ENCODE measurements at regions not wholly inside any gene's neighbourhood (a gene's known extent, or its start where the extent isn't known, plus 50 kb on each side); places are given as distances from the start of the nearest gene placed in this dataset.

DNA sequence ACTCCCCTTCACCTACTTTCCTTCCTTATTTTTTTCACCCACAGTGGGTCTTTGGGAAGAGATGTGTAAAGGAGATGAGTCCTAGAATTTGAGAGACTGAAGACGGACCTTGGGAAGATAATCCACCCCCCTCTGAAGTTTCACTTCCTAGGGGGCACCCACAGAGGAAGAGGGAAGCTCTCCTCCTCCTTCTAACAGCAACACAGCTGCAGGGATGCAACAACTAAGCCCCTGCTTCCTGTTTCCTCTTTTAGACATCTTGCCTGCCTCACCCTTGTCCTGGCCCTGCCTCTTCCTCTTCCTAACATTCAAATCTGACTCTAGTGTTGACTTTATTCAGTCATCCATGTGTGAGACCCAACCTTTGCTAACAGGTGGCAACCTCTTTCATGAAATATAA lies 424.6 kb downstream of the BUD13 start:
- DNase-seq (ENCODE audit: low read depth, low spot score), result no peak
- TF ChIP-seq, protein P1, sequence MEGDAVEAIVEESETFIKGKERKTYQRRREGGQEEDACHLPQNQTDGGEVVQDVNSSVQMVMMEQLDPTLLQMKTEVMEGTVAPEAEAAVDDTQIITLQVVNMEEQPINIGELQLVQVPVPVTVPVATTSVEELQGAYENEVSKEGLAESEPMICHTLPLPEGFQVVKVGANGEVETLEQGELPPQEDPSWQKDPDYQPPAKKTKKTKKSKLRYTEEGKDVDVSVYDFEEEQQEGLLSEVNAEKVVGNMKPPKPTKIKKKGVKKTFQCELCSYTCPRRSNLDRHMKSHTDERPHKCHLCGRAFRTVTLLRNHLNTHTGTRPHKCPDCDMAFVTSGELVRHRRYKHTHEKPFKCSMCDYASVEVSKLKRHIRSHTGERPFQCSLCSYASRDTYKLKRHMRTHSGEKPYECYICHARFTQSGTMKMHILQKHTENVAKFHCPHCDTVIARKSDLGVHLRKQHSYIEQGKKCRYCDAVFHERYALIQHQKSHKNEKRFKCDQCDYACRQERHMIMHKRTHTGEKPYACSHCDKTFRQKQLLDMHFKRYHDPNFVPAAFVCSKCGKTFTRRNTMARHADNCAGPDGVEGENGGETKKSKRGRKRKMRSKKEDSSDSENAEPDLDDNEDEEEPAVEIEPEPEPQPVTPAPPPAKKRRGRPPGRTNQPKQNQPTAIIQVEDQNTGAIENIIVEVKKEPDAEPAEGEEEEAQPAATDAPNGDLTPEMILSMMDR (conservative IDR thresholded peaks at IDR 0.05), result no peak
- Mint-ChIP-seq H3K9me3 (peaks cover 4% of the 10 kb centered on the region), H3K4me1 (peaks cover 18% of the 10 kb centered on the region), H3K36me3 (ENCODE audit: low read depth) (peaks cover 2% of the 10 kb centered on the region), H3K27ac (ENCODE audit: unreplicated experiment) (no peak overlapping the region), H3K4me3 (no peak overlapping the region), H3K27me3 (ENCODE audit: low read depth) (peaks cover 2% of the 10 kb centered on the region)

DNA sequence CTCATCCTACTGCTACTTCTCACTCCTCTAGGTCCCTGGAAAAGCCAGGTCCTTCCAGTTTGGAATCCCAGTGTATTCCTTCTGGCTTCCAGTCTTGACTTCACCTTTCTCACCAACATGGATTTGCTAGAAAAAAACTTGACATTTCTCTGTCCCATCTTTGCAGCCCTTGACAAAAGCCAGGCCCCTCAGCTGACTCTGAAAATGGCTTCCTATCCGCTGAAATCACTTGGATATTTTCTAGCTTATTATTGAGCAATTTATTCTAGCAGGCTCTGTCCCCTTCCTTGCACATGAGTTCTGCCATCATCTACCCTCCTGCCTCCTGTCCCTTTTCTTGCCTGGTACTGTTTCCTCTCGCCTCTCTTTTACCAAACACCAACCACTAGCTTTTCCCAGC lies 427.2 kb downstream of the BUD13 start:
- Mint-ChIP-seq H3K4me1 (peaks cover 18% of the 10 kb centered on the region), H3K9me3 (peaks cover 4% of the 10 kb centered on the region), H3K36me3 (ENCODE audit: low read depth) (peaks cover 2% of the 10 kb centered on the region), H3K27ac (ENCODE audit: unreplicated experiment) (no peak overlapping the region), H3K27me3 (ENCODE audit: low read depth) (peaks cover 2% of the 10 kb centered on the region), H3K4me3 (no peak overlapping the region)
- TF ChIP-seq, protein P1 (conservative IDR thresholded peaks at IDR 0.05), result no peak
- no peak for DNase-seq (ENCODE audit: low read depth, low spot score)

DNA sequence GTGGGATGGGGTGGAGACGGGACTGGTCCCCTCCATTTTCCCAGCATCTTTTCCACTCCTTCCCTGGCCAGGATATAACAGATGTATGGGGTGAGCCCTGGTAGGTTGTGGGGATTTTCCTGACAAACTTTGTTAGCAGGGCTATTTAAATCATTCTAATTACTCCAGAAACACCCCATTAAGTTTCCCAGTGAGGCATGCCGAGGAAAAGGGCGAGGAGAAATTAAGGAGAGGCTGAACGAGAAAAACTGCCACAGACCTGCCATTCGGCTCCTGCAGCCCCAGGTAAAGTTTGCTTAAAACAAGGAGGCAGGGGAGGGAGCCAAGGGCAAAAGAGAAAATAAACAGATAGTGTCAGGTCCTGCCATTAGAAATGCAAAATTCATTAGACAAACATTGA lies 428.2 kb downstream of the BUD13 start:
- no peak overlapping the region for H3K27ac Mint-ChIP-seq (ENCODE audit: unreplicated experiment)
- H3K36me3 Mint-ChIP-seq (ENCODE audit: low read depth), result peaks cover 2% of the 10 kb centered on the region
- peaks cover 4% of the 10 kb centered on the region for H3K9me3 Mint-ChIP-seq
- H3K4me1 Mint-ChIP-seq, result peaks cover 17% of the 10 kb centered on the region
- DNase-seq (ENCODE audit: low read depth, low spot score), result no peak
- TF ChIP-seq, protein P1 (conservative IDR thresholded peaks at IDR 0.05), result no peak
- H3K4me3 Mint-ChIP-seq, result no peak overlapping the region
- peaks cover 2% of the 10 kb centered on the region for H3K27me3 Mint-ChIP-seq (ENCODE audit: low read depth)

DNA sequence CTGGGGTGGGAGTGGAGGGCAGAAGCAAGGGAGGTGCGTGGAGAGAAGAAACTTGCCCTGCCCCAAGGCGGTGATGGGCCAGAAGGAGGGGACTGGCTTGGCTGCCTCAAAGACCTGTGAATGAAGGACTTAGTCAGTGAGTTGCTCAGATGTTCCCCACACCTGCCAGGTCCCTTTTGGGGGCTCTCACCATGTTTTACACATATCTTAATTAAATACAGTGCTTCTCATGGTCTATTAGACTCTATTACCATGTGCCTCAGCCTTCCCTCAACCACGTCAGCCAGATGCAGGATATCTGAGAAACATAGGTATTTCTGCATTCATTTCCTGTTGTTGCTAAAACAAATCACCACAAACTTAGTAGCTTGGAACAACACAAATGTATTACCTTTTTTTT lies 429.5 kb downstream of the BUD13 start:
- Mint-ChIP-seq H3K4me1 (peaks cover 3% of the 10 kb centered on the region), H3K27me3 (ENCODE audit: low read depth) (peaks cover 2% of the 10 kb centered on the region), H3K36me3 (ENCODE audit: low read depth) (no peaks in the 10 kb centered on the region), H3K9me3 (no peaks in the 10 kb centered on the region), H3K4me3 (no peak overlapping the region), H3K27ac (ENCODE audit: unreplicated experiment) (no peak overlapping the region)
- TF ChIP-seq, protein P1 (conservative IDR thresholded peaks at IDR 0.05), result no peak
- no peak for DNase-seq (ENCODE audit: low read depth, low spot score)

DNA sequence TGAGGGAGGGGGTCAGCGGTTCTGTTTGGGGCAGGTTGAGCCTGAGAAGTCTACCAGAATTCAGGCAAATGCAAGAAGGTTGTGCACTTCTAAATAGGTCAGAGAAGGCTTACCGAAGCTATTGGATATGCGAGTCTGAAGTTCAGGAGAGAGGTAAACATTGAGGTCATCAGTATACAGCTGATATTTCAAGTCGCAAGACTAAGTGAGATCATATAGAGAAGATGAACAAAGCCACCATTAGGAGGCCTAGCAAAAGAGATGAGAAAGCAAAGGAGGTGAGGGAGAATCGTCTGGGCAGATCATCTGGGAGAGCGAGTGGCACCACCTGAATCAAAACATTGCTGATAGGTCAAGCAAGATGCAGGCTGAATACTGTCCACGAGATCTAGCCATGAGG lies 430.6 kb downstream of the BUD13 start:
- peaks cover 4% of the 10 kb centered on the region for H3K9me3 Mint-ChIP-seq
- H3K4me1 Mint-ChIP-seq, result no peaks in the 10 kb centered on the region
- H3K27me3 Mint-ChIP-seq (ENCODE audit: low read depth), result peaks cover 2% of the 10 kb centered on the region
- H3K27ac Mint-ChIP-seq (ENCODE audit: unreplicated experiment), result no peak overlapping the region
- H3K36me3 Mint-ChIP-seq (ENCODE audit: low read depth), result no peaks in the 10 kb centered on the region
- no peak overlapping the region for H3K4me3 Mint-ChIP-seq
- no peak for DNase-seq (ENCODE audit: low read depth, low spot score)
- TF ChIP-seq, protein P1 (conservative IDR thresholded peaks at IDR 0.05), result no peak
